GM12878 (cell line): ENCODE measurements at regions not wholly inside any gene's neighbourhood (a gene's known extent, or its start where the extent isn't known, plus 50 kb on each side); places are given as distances from the start of the nearest gene placed in this dataset.

Experiments
- CBX5 ChIP-seq: sonication (generic); IDR thresholded peaks from 2 replicates; pipeline ENCODE4 v1.6.1; 2016; ENCODE audit warnings: low read depth, moderate library complexity, mild to moderate bottlenecking, inconsistent platforms
- POLR2A ChIP-seq: IDR thresholded peaks from 2 replicates; pipeline ENCODE4 v1.6.1; 2011; ENCODE audit warnings: low read depth, mild to moderate bottlenecking, low read length
- SIN3A ChIP-seq: IDR thresholded peaks from 2 replicates; pipeline ENCODE4 v1.6.1; 2012; ENCODE audit warnings: low read depth, low read length, improper control_type of control experiment
- TCF7 ChIP-seq: IDR thresholded peaks from 2 replicates; pipeline ENCODE4 v1.6.1; 2014; ENCODE audit warnings: antibody characterized with exemption, borderline replicate concordance
- ZZZ3 ChIP-seq: IDR thresholded peaks from 2 replicates; pipeline ENCODE4 v1.6.1; 2011; ENCODE audit warnings: low read depth; ENCODE audit not compliant: control insufficient read depth, insufficient read length

DNA sequence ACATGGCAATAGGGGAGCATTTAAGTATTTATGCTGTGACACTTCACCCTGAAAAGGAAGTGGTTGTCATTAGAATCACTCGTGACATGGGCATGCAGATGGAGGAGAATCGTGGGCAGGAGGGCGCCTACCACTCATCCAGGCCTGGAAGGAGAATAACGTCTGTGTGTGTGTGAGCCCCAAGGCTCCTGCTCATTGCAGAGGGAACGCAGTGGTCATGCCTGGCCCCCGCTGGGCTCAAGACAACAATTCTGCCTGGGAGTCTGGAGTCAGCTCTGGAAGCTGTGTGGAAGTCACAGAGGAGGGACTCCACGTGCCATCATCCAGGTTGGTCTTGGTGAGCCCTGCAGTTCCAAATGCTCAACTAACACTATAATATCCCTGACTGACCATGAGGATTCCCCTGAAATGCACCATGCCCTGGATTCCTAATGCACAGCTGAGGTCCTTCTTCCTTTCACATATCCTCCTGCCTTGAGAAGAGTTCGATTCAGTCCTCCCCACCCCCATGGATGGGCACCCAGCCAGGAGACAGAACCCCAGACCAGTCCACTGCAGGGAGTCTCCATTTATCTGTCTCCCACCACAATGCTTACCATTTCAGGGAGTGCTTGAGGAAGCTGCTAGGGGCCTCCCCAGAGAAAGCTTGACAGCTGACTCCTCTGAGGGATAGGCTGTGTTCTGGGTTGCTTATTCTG is 446.9 kb upstream of the B3GAT1 start:
- no peak for TF ChIP-seq ZZZ3
- TF ChIP-seq CBX5: no peak
- no peak for TF ChIP-seq SIN3A
- no peak for TF ChIP-seq POLR2A
- TF ChIP-seq TCF7: no peak
